Putamen (tissue), 1 donor: ENCODE measurements at regions not wholly inside any gene's neighbourhood (a gene's known extent, or its start where the extent isn't known, plus 50 kb on each side); places are given as distances from the start of the nearest gene placed in this dataset.
"Not testable (repeated sequence)": the region's sequence is repeated elsewhere in the genome, so short reads cannot be mapped to it uniquely, and the experiment has no call there.

Source experiments
- DNase-seq: peaks from one replicate; pipeline ENCODE4 v3.0.0-alpha.2; 2016; ENCODE audit warnings: low spot score

GRCh38 chr4:38420254-38420653 lies 243.7 kb upstream of the KLF3 start:
- DNase-seq, result not testable (repeated sequence)

DNA sequence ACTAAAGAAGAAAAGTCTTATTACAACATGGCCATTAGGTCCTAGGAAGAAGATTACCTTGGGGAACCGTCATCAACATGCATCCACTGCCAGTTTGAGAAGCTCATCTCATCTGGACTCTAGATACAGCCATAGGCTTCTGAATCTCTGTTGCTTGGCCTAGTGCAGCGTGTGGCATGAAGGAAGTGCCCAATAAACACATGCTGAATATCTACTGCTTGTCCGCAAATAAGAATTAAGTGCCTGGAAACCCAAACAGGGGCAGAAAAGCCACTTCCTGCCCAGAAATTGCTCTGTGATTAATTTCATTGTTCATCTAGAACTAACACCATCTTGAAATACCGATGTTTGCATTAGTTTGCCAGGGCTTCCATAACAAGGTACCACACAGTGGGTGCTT lies 241.1 kb upstream of the KLF3 start:
- no peak for DNase-seq

DNA sequence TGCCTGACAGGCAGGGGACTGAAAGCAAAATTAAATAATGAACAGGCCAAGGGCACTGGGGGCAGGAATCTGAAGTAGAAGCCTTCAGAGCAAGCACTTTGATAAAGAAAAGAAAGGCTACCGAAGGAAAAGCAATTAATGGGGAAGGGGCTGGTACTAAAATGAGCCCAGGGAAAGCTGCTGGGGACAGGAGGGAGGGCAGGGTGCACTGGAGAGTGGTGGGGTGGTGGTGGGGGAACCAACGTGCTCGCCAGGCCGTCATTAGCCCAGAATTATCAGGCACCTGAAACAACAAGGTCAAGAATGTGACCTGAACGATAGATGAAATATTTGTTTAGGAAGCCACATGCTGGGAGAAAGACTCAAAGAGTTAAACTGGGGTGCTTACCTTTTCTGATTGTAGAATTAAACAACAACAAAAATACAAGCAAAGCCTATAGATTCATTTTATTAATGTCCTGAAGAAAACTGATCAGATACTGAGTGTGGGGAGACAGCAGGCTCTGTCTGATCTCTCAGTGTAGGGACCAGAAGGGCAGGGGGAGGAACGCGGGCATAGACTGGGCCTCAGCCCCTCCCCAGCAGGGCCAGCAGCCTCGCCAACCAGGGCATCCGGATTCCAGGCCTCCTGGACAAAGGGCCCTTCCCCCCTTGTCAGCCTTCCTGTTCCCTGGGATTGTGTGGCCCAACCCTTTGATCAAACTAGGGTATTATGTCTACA lies 239.7 kb upstream of the KLF3 start:
- no peak for DNase-seq

DNA sequence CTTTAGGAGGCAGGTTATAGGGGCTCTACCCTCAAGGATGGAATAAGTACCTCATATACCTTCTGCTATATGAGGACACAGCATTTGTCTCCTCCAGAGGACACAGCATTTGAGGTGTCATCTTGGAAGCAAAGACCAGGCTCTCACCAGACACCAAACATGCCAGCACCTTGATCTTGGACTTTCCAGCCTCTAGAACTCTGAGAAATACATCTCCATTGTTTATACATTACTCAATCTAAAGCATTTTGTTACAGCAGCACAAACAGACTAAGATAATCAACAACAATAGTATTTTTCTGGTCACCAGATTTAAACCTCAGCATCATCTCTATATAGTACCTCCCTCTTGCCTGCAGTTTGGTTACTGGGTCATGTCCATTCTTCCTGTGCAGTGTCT lies 237.5 kb upstream of the KLF3 start:
- no peak for DNase-seq

DNA sequence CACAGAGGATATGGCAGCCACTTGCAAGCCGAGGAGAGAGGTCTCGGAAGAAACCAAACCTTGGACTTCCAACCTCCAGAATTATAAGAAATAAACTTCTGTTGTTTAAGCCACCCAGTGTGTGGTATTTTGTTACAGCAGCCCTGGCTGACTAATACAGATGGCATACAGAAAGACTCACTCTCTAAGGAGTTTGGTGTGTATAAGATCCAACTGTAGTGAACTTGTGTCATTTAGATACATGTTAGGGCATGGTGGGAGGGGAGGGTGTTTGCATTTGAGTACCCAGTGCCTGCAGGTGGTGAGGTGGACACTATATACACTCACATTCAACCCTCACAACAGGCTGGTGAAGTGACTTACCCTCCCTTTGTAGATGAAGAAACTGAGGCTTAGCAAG lies 233.2 kb upstream of the KLF3 start:
- no peak for DNase-seq

DNA sequence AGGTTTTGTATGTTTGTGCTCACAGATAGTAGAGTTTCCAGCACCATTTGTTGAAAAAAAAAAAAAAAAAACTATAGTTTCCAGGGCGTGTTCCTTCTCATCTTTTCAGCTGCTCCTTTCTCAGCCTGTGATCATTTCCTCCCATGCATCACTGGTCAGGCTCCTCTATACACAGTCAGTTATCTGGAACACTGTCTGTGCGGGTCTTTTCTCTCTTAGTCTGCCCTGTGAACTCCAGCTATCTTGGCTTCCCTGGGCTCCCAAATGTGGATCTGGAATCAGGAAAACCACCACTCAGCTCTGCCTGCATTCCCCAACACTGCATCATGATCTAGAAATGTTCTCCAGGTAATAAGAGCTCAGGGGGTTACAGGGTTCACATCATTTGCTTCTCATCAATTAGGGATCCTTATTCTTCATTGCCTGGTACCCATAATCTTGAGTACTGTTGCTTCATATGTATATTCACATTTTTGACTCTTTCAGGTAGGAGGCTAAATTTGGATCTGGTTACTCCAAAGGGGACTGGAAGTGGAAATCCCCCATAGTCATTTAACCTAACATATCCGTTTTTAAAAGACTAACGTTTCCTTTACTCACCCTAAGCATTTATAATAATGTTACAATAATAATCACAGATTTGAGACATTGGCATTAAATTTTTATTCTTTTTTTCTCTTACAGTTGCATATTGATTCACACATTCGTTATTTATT lies 221.8 kb upstream of the KLF3 start:
- no peak for DNase-seq

DNA sequence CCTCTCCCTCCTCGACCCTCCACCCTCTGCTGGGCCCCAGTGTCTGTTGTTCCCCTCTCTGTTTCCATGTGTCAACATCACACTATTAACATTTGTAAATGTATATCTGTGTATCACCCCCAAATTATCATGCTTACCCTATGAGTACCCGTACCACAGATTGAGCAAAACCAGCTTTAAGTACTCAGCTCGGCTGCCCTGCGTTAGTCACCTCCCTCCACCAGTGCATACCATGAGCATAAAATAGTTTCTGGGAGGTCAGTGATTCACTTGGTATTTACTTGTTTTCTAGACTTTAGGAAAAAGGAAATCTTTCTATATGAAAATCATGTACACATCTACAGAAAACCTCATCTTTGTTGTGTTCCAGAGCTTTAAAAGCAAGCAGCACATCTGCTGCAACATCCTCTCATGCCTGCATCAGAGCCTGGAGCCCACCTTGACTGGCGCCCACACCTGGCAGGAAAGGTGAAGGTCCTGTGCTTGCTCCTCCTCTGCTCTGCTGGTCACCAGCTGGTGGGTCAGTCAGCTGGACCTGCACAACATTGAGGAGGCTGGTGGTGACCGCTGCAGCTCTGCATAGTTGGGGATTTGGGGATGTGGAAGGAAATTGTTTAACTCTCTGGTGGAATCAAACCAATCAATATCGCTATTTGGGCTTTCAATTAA lies 214.4 kb upstream of the KLF3 start:
- DNase-seq, result no peak

DNA sequence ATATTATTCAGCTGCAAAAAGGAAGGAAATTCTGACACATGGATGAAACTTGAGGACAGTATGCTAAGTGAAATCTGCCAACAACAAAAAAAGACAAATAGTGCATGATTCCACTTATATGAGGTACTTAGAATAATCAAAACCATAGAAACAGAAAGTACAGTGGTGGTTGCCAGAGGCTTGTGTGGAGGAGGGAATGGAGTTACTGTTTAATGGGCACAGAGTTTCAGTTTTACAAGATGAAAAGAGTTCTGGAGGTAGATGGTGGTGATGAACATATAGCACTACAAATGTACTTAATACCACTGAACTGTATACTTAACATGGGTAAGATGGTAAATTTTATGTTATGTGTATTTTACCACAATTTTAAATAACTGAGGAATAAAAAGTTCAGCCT lies 212.0 kb upstream of the KLF3 start:
- no peak for DNase-seq

DNA sequence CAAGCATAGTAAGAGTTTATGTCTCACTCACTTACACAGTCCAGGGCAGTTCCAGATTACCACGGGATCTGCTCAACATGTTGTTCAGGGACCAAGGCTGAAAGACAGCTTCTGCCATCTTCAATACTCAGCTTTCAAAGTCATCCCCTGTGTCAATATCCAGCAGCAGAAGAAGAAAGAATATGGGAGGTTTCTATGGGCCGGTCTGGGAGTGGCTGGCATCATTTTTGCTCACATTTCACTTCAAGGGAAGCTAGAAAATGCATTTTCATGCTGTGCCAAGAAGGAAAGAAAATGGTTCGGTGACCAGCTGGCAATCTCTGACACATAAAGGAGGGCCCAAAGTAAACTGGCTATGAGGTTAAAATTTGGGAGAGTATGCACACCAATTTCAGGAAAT lies 211.5 kb upstream of the KLF3 start:
- DNase-seq, result no peak

DNA sequence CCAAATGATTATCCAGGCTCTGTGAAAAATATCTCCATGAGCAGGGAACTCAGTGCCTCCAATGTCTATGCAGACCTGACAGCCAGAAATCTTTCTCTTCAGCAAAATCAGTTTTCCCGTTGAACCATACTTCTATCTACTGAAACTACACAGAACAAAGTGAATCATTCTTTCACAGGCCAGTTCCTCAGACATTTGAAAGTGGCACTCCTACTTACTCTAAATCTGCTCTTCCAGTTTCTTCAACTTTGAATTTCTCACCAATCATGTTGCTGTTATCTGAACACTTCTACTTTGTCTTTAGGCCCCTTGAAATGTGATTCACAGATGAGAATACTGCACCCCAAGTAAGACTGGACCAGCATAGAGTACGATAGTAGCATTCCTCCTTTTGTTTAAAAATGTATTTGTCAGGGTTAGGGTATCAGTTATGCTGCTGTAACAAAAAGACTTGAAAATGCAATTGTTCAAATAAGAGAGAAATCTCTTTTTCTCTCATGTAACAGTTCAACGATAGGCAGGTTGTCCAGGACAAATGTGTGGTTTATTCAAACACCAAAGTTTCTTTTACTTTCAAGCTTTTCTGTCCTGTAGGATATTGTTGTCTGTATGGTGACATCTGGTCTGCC lies 210.6 kb upstream of the KLF3 start:
- no peak for DNase-seq

GRCh38 chr4:38454284-38454683 lies 209.7 kb upstream of the KLF3 start:
- no peak for DNase-seq

- no peak for DNase-seq
Observed at GRCh38 chr4:38455092-38455862, 208.7 kb upstream of the KLF3 start.

DNA sequence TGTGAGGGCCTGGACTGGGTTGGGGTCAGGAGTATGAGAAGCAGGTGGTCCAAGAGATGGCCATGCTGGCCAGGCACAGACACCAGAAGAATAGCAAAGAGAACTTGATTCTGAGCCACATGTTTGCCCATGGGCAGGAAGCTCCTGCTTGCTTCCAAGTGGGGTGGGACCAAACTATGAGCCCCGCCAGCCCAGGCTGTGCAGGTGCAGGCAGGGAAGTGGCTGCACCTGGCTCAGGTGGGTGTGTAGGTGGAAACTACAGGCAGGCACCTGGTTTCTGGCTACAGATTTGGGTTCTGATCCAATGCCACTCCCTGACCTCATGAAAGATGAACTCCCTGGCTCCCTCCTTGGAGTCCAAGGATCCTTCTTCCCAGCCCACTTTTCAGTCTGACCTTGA lies 207.9 kb upstream of the KLF3 start:
- no peak for DNase-seq

GRCh38 chr4:38461342-38461741 lies 202.7 kb upstream of the KLF3 start:
- DNase-seq, result no peak

DNA sequence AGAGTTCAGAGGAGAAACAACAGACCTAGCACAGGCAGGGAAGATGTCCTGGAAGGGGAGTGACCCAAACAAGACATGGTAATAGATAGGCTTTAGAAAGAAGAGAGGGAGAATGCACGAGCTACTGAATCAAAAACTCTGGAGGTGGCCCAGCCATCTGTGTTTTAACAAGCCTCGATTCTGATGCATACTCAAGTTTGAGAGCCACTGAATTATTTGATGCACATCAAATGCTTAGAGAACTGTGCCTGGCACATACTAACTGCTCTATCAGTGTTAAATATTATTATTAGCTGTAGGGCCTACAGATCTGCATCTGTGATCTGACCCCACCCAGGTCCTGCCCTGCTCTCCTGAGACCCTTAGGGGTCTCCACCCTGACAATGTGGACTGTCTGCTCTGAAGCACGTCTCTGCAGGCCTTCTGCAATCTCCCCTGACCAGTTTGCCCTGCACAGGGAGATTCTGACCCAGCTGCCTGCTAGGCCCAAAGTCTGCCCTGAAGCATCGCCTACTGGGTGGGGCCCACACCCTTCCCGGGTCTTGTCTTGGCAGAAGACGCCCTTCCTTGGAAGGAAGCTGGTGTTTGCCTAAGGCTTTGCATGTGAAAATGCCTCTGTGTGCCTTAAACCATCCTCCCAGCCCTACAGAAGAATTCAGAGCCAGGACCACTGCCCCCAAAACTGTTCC lies 201.5 kb upstream of the KLF3 start:
- DNase-seq, result no peak

GRCh38 chr4:38463268-38463958 lies 200.6 kb upstream of the KLF3 start:
- no peak for DNase-seq

- no peak for DNase-seq
Observed at GRCh38 chr4:38464328-38464727, 199.7 kb upstream of the KLF3 start.

- DNase-seq, result no peak
Observed at GRCh38 chr4:38466401-38466800, 197.6 kb upstream of the KLF3 start.

DNA sequence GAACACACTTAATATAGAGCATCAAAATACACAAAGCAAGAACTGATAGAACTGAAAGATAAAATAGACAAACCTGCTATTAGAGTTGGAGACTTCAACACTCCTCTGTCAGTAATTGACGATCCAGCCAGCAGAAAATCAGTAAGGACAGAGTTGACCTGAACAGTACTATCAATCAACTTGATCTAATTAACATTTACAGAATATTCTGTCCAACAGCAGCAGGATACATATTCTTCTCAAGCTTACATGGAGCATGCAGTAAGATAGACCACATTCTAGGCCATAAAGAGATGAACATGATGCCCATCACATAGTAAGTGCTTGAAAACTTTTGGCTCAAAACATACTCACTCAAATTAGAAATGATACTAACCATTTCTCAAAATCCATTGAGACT lies 196.7 kb upstream of the KLF3 start:
- no peak for DNase-seq

DNA sequence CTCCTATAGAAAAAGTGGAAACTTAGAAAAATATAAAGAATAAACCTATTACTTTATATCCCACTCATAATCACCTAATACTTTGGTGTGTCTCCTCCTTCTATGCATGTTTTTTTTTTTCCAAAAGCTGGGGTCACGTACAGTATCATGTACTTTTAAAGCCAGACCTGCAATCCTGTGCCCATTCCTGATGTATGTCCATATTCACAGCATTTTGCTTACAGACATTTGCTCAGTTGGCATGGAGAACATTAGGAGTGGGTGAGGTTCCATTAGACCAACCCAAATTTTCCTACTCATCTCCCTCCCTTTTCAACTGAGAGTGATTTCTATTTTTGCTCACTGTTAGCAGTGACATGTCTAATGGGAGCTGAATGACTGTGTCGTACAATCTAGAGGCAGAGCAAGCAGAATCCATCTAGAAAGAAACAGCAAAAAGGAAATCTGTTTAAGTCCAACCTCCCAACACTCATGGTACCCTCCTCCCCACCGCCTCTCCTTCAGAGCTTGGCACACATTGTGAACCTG lies 195.6 kb upstream of the KLF3 start:
- peak; percentile 14 for DNase-seq

- DNase-seq, result no peak
Observed at GRCh38 chr4:38469410-38469809, 194.6 kb upstream of the KLF3 start.
